Mesendoderm (in vitro differentiated cells): ENCODE measurements at regions not wholly inside any gene's neighbourhood (a gene's known extent, or its start where the extent isn't known, plus 50 kb on each side); places are given as distances from the start of the nearest gene placed in this dataset.
A peak's percentile ranks its signal among the peaks of the same experiment; 100 is the strongest.
"Not testable (repeated sequence)": the region's sequence is repeated elsewhere in the genome, so short reads cannot be mapped to it uniquely, and the experiment has no call there.

Experiments used
- DNase-seq: peaks from one replicate; pipeline ENCODE4 v3.0.0; 2013
- H2AK5ac ChIP-seq: 2 replicates; pipeline ENCODE4 v1.6.1; 2013; ENCODE audit warnings: low read length, inconsistent platforms
- H2BK120ac ChIP-seq: 2 replicates; pipeline ENCODE4 v1.6.1; 2013; ENCODE audit warnings: low read depth, mild to moderate bottlenecking, low read length, moderate library complexity, mixed read lengths
- H2BK15ac ChIP-seq: replicated peaks from 2 replicates; pipeline ENCODE4 v1.6.1; 2013; ENCODE audit warnings: low read depth, mild to moderate bottlenecking, moderate library complexity
- H2BK5ac ChIP-seq: 2 replicates; pipeline ENCODE4 v1.6.1; 2013; ENCODE audit warnings: low read length, inconsistent platforms
- H3K18ac ChIP-seq: 2 replicates; pipeline ENCODE4 v1.6.1; 2013; ENCODE audit warnings: mild to moderate bottlenecking, low read length, mixed read lengths
- H3K23ac ChIP-seq: one replicate; pipeline ENCODE4 v1.6.1; 2013; ENCODE audit warnings: low read length
- H3K27ac ChIP-seq: 2 replicates; pipeline ENCODE4 v1.5.1; 2013; ENCODE audit warnings: low read depth, mild to moderate bottlenecking, inconsistent platforms, low read length, moderate library complexity
- H3K27me3 ChIP-seq: 2 replicates; pipeline ENCODE4 v1.6.1; 2013; ENCODE audit warnings: low read length, control low read depth, mild to moderate bottlenecking, inconsistent platforms; ENCODE audit not compliant: insufficient read depth, poor library complexity
- H3K36me3 ChIP-seq: 2 replicates; pipeline ENCODE4 v1.6.1; 2013; ENCODE audit warnings: low read length, inconsistent platforms; ENCODE audit not compliant: control insufficient read depth, insufficient read depth
- H3K4ac ChIP-seq: one replicate; pipeline ENCODE4 v1.6.1; 2013; ENCODE audit warnings: low read depth, mild to moderate bottlenecking, low read length, moderate library complexity
- H3K4me1 ChIP-seq: 2 replicates; pipeline ENCODE4 v1.6.1; 2013; ENCODE audit warnings: low read depth, low read length, inconsistent platforms; ENCODE audit not compliant: control insufficient read depth
- H3K4me2 ChIP-seq: 2 replicates; pipeline ENCODE4 v1.6.1; 2013; ENCODE audit warnings: low read length
- H3K4me3 ChIP-seq: 2 replicates; pipeline ENCODE4 v1.5.1; 2013; ENCODE audit warnings: mild to moderate bottlenecking, low read length
- H3K56ac ChIP-seq: one replicate; pipeline ENCODE4 v1.6.1; 2013; ENCODE audit warnings: low read length
- H3K79me1 ChIP-seq: 2 replicates; pipeline ENCODE4 v1.6.1; 2013; ENCODE audit warnings: low read length, inconsistent platforms
- H3K79me2 ChIP-seq: 2 replicates; pipeline ENCODE4 v1.6.1; 2013; ENCODE audit warnings: mild to moderate bottlenecking, low read length; ENCODE audit not compliant: control insufficient read depth, insufficient read depth
- H3K9ac ChIP-seq: 2 replicates; pipeline ENCODE4 v1.6.1; 2013; ENCODE audit warnings: low read length, inconsistent platforms
- H4K5ac ChIP-seq: one replicate; pipeline ENCODE4 v1.6.1; 2013; ENCODE audit warnings: low read length
- H4K8ac ChIP-seq: one replicate; pipeline ENCODE4 v1.6.1; 2013; ENCODE audit warnings: low read depth, mild to moderate bottlenecking, control low read depth, low read length, moderate library complexity
- WGBS: extraction: QIAGEN DNeasy Blood & Tissue Kit; methylation state at CpG from one replicate; pipeline ENCODE4 v1.1.7; 2013; ENCODE audit warnings: low lambda C conversion rate, missing lambda C conversion rate; ENCODE audit not compliant: insufficient coverage; ENCODE audit errors: extremely low coverage; 5-methylcytosine and 5-hydroxymethylcytosine counted together

- Histone ChIP-seq H2BK15ac (no peak overlapping the region), H3K4me2 (no peak overlapping the region), H4K5ac (no peak overlapping the region), H2BK5ac (no peak overlapping the region), H3K4me3 (no peak overlapping the region), H3K79me2 (no peaks in the 10 kb centered on the region), H3K4ac (no peak overlapping the region), H3K9ac (no peak overlapping the region), H3K79me1 (no peaks in the 10 kb centered on the region), H3K18ac (no peak overlapping the region), H2AK5ac (no peak overlapping the region), H3K36me3 (no peaks in the 10 kb centered on the region), H3K23ac (no peak overlapping the region), H3K27ac (no peak overlapping the region), H4K8ac (no peak overlapping the region), H3K27me3 (no peaks in the 10 kb centered on the region), H2BK120ac (no peak overlapping the region), H3K56ac (no peak overlapping the region), H3K4me1 (no peaks in the 10 kb centered on the region)
- DNase-seq = no peak
These were observed 906.0 kb upstream of the CDH10 start for GRCh38 chr5:25550793-25551192.

GRCh38 chr5:25544652-25545249, 900.0 kb upstream of the CDH10 start:
- Histone ChIP-seq H3K4me3 (no peak overlapping the region), H3K36me3 (no peaks in the 10 kb centered on the region), H4K5ac (no peak overlapping the region), H2BK15ac (no peak overlapping the region), H4K8ac (no peak overlapping the region), H3K23ac (no peak overlapping the region), H3K27ac (no peak overlapping the region), H3K18ac (no peak overlapping the region), H2AK5ac (no peak overlapping the region), H3K79me2 (no peaks in the 10 kb centered on the region), H3K4ac (no peak overlapping the region), H2BK5ac (no peak overlapping the region), H2BK120ac (no peak overlapping the region), H3K56ac (no peak overlapping the region), H3K4me2 (no peak overlapping the region), H3K79me1 (no peaks in the 10 kb centered on the region), H3K9ac (no peak overlapping the region), H3K27me3 (no peaks in the 10 kb centered on the region), H3K4me1 (no peaks in the 10 kb centered on the region)
- DNase-seq = peak; percentile 86
- no CpG with 5 or more reads among the region's 6 CpGs for WGBS

- Histone ChIP-seq H3K4me1 (no peaks in the 10 kb centered on the region), H4K8ac (no peak overlapping the region), H3K9ac (no peak overlapping the region), H2BK120ac (no peak overlapping the region), H2AK5ac (no peak overlapping the region), H3K79me2 (no peaks in the 10 kb centered on the region), H4K5ac (no peak overlapping the region), H2BK5ac (no peak overlapping the region), H3K18ac (no peak overlapping the region), H3K4me3 (no peak overlapping the region), H3K27me3 (no peaks in the 10 kb centered on the region), H3K4ac (no peak overlapping the region), H3K36me3 (no peaks in the 10 kb centered on the region), H3K79me1 (no peaks in the 10 kb centered on the region), H3K4me2 (no peak overlapping the region), H3K27ac (no peak overlapping the region), H3K56ac (no peak overlapping the region), H3K23ac (no peak overlapping the region), H2BK15ac (no peak overlapping the region)
- WGBS = no CpG with 5 or more reads among the region's 2 CpGs
- no peak for DNase-seq
These were observed 895.9 kb upstream of the CDH10 start for GRCh38 chr5:25540628-25541027.

- Histone ChIP-seq H3K27me3 (no peaks in the 10 kb centered on the region), H2BK120ac (peak overlapping the region; percentile 12), H4K5ac (no peak overlapping the region), H2BK15ac (no peak overlapping the region), H3K4me3 (no peak overlapping the region), H4K8ac (no peak overlapping the region), H3K79me1 (no peaks in the 10 kb centered on the region), H3K4ac (no peak overlapping the region), H3K9ac (no peak overlapping the region), H3K36me3 (no peaks in the 10 kb centered on the region), H2AK5ac (no peak overlapping the region), H3K18ac (no peak overlapping the region), H3K27ac (no peak overlapping the region), H3K23ac (no peak overlapping the region), H2BK5ac (no peak overlapping the region), H3K4me2 (no peak overlapping the region), H3K79me2 (no peaks in the 10 kb centered on the region), H3K4me1 (no peaks in the 10 kb centered on the region), H3K56ac (no peak overlapping the region)
- WGBS = no CpG with 5 or more reads among the region's 2 CpGs
- DNase-seq = no peak
These were observed 894.8 kb upstream of the CDH10 start for GRCh38 chr5:25539536-25539935.

GRCh38 chr5:25536461-25536860, 891.7 kb upstream of the CDH10 start:
- H4K5ac ChIP-seq, H2BK120ac ChIP-seq, H2BK15ac ChIP-seq, H3K4me2 ChIP-seq, H3K9ac ChIP-seq, DNase-seq, H3K79me2 ChIP-seq, H3K79me1 ChIP-seq, H3K4me3 ChIP-seq, H3K18ac ChIP-seq, H3K56ac ChIP-seq, H3K4me1 ChIP-seq, H3K27ac ChIP-seq, H3K23ac ChIP-seq, H3K4ac ChIP-seq, H4K8ac ChIP-seq, H3K36me3 ChIP-seq, H2BK5ac ChIP-seq, H3K27me3 ChIP-seq, H2AK5ac ChIP-seq: not testable (repeated sequence)
- no CpG with 5 or more reads among the region's 6 CpGs for WGBS

GRCh38 chr5:25516141-25516540, 871.4 kb upstream of the CDH10 start:
- no peak overlapping the region for H3K18ac ChIP-seq
- H3K79me2 ChIP-seq = no peaks in the 10 kb centered on the region
- H3K79me1 ChIP-seq = no peaks in the 10 kb centered on the region
- no peak overlapping the region for H3K4me3 ChIP-seq
- no peaks in the 10 kb centered on the region for H3K27me3 ChIP-seq
- no peaks in the 10 kb centered on the region for H3K36me3 ChIP-seq
- no peak overlapping the region for H3K4me2 ChIP-seq
- no peaks in the 10 kb centered on the region for H3K4me1 ChIP-seq
- no peak overlapping the region for H3K9ac ChIP-seq
- no peak overlapping the region for H3K23ac ChIP-seq
- H3K4ac ChIP-seq = no peak overlapping the region
- no peak overlapping the region for H4K5ac ChIP-seq
- H4K8ac ChIP-seq = no peak overlapping the region
- H2BK5ac ChIP-seq = no peak overlapping the region
- WGBS = no CpG with 5 or more reads among the region's 2 CpGs
- no peak for DNase-seq
- H3K27ac ChIP-seq = no peak overlapping the region
- H3K56ac ChIP-seq = no peak overlapping the region
- no peak overlapping the region for H2BK120ac ChIP-seq
- H2AK5ac ChIP-seq = no peak overlapping the region
- no peak overlapping the region for H2BK15ac ChIP-seq
